H9 (cell line): ENCODE measurements at regions not wholly inside any gene's neighbourhood (a gene's known extent, or its start where the extent isn't known, plus 50 kb on each side); places are given as distances from the start of the nearest gene placed in this dataset.

ENCODE experiments used
- DNase-seq: peaks from one replicate; pipeline ENCODE4 v3.0.0-alpha.2; 2017
- H2AFZ ChIP-seq: one replicate; pipeline ENCODE4 v1.6.1; 2013; ENCODE audit warnings: mild to moderate bottlenecking, low read length, control low read depth, moderate library complexity
- H2AK5ac ChIP-seq: 2 replicates; pipeline ENCODE4 v1.6.1; 2013; ENCODE audit warnings: low read length, control low read depth, mixed read lengths; ENCODE audit not compliant: insufficient read length
- H2BK120ac ChIP-seq: one replicate; pipeline ENCODE4 v1.6.1; 2013; ENCODE audit warnings: low read depth, mild to moderate bottlenecking, low read length, control low read depth, inconsistent platforms; ENCODE audit not compliant: poor library complexity, severe bottlenecking
- H2BK12ac ChIP-seq: 2 replicates; pipeline ENCODE4 v1.6.1; 2013; ENCODE audit warnings: low read length, control low read depth, mixed read lengths, low read depth; ENCODE audit not compliant: insufficient read length
- H2BK15ac ChIP-seq: 2 replicates; pipeline ENCODE4 v1.6.1; 2013; ENCODE audit warnings: low read depth, low read length, control low read depth
- H2BK20ac ChIP-seq: one replicate; pipeline ENCODE4 v1.6.1; 2013; ENCODE audit warnings: low read depth, mild to moderate bottlenecking, low read length, control low read depth, inconsistent platforms; ENCODE audit not compliant: poor library complexity, severe bottlenecking
- H2BK5ac ChIP-seq: 2 replicates; pipeline ENCODE4 v1.6.1; 2013; ENCODE audit warnings: low read length, control low read depth, mixed read lengths; ENCODE audit not compliant: insufficient read length
- H3K14ac ChIP-seq: 2 replicates; pipeline ENCODE4 v1.6.1; 2013; ENCODE audit warnings: low read length, control low read depth; ENCODE audit not compliant: insufficient read depth
- H3K18ac ChIP-seq: 2 replicates; pipeline ENCODE4 v1.6.1; 2013; ENCODE audit warnings: low read depth, mild to moderate bottlenecking, mixed read lengths, low read length, control low read depth; ENCODE audit not compliant: insufficient read length
- H3K23ac ChIP-seq: 2 replicates; pipeline ENCODE4 v1.6.1; 2013; ENCODE audit warnings: low read length, control low read depth, mixed read lengths, low read depth; ENCODE audit not compliant: insufficient read length
- H3K23me2 ChIP-seq: 2 replicates; pipeline ENCODE4 v1.6.1; 2013; ENCODE audit warnings: low read depth, mild to moderate bottlenecking, mixed read lengths, low read length, control low read depth; ENCODE audit not compliant: insufficient read length, poor library complexity, severe bottlenecking
- H3K27ac ChIP-seq: 2 replicates; pipeline ENCODE4 v1.5.1; 2013; ENCODE audit warnings: low read length, control low read depth, mixed read lengths, low read depth; ENCODE audit not compliant: insufficient read length
- H3K27me3 ChIP-seq: 2 replicates; pipeline ENCODE4 v1.6.1; 2013; ENCODE audit warnings: low read length, control low read depth, inconsistent platforms; ENCODE audit not compliant: insufficient read depth
- H3K4ac ChIP-seq: 2 replicates; pipeline ENCODE4 v1.6.1; 2013; ENCODE audit warnings: low read depth, mild to moderate bottlenecking, control low read depth, inconsistent platforms, low read length, moderate library complexity
- H3K4me1 ChIP-seq: 2 replicates; pipeline ENCODE4 v1.6.1; 2013; ENCODE audit warnings: low read length, control low read depth, inconsistent platforms; ENCODE audit not compliant: insufficient read depth
- H3K4me2 ChIP-seq: 2 replicates; pipeline ENCODE4 v1.6.1; 2013; ENCODE audit warnings: low read length, control low read depth, mixed read lengths; ENCODE audit not compliant: insufficient read length, insufficient read depth
- H3K56ac ChIP-seq: 2 replicates; pipeline ENCODE4 v1.6.1; 2013; ENCODE audit warnings: low read depth, mild to moderate bottlenecking, mixed read lengths, low read length, control low read depth; ENCODE audit not compliant: insufficient read length
- H3K79me1 ChIP-seq: 2 replicates; pipeline ENCODE4 v1.6.1; 2013; ENCODE audit warnings: low read depth, mild to moderate bottlenecking, moderate library complexity, low read length, control low read depth, inconsistent platforms; ENCODE audit not compliant: insufficient read depth, poor library complexity, severe bottlenecking
- H3K79me2 ChIP-seq: 2 replicates; pipeline ENCODE4 v1.6.1; 2013; ENCODE audit warnings: low read length, control low read depth, inconsistent platforms; ENCODE audit not compliant: insufficient read depth
- H3K9ac ChIP-seq: 2 replicates; pipeline ENCODE4 v1.6.1; 2013; ENCODE audit warnings: low read length, control low read depth, mixed read lengths; ENCODE audit not compliant: insufficient read length; ENCODE audit errors: extremely low read depth
- H3K9me3 ChIP-seq: one replicate; pipeline ENCODE4 v1.6.1; 2013; ENCODE audit warnings: low read depth, low read length, inconsistent platforms; ENCODE audit not compliant: control insufficient read depth
- H3T11ph ChIP-seq: one replicate; pipeline ENCODE4 v1.6.1; 2013; ENCODE audit warnings: mild to moderate bottlenecking, low read length, control low read depth, inconsistent platforms
- H4K20me1 ChIP-seq: one replicate; pipeline ENCODE4 v1.6.1; 2013; ENCODE audit not compliant: control insufficient read depth, insufficient read length, insufficient read depth
- H4K5ac ChIP-seq: 2 replicates; pipeline ENCODE4 v1.6.1; 2013; ENCODE audit warnings: low read depth, mild to moderate bottlenecking, mixed read lengths, low read length, control low read depth; ENCODE audit not compliant: insufficient read length
- H4K8ac ChIP-seq: replicated peaks from 2 replicates; pipeline ENCODE4 v1.6.1; 2013; ENCODE audit warnings: low read length, control low read depth, mixed read lengths, low read depth; ENCODE audit not compliant: insufficient read length
- H4K91ac ChIP-seq: 2 replicates; pipeline ENCODE4 v1.6.1; 2013; ENCODE audit warnings: low read depth, mild to moderate bottlenecking, moderate library complexity, mixed read lengths, low read length, control low read depth; ENCODE audit not compliant: insufficient read length
- H3K27ac Mint-ChIP-seq, 3 experiments: 2 replicates in 2 of 3; 3 replicates in 1 of 3; pipeline ENCODE4 v1.8.0; 2020 to 2021; ENCODE audit warnings: mixed read lengths in 3 of 3, mild to moderate bottlenecking in 1 of 3, moderate library complexity in 1 of 3
- H3K27me3 Mint-ChIP-seq: 2 replicates; pipeline ENCODE4 v1.8.0; 2021; ENCODE audit warnings: low read depth, mild to moderate bottlenecking, moderate library complexity, mixed read lengths
- H3K36me3 Mint-ChIP-seq, 3 experiments: 2 replicates in 2 of 3; 3 replicates in 1 of 3; pipeline ENCODE4 v1.8.0; 2020 to 2021; ENCODE audit warnings: low read depth in 3 of 3, mixed read lengths in 3 of 3; ENCODE audit not compliant: insufficient read depth in 1 of 3
- H3K4me1 Mint-ChIP-seq, 2 experiments: 2 replicates each; pipeline ENCODE4 v1.8.0; 2020; ENCODE audit warnings: mixed read lengths in 2 of 2
- H3K4me3 Mint-ChIP-seq, 2 experiments: 2 replicates in 1 of 2; 3 replicates in 1 of 2; pipeline ENCODE4 v1.8.0; 2020 to 2021; ENCODE audit warnings: mild to moderate bottlenecking in 2 of 2, mixed read lengths in 2 of 2, moderate library complexity in 1 of 2
- H3K9me3 Mint-ChIP-seq, 2 experiments: 2 replicates in 1 of 2; 3 replicates in 1 of 2; pipeline ENCODE4 v1.8.0; 2020; ENCODE audit warnings: mild to moderate bottlenecking in 2 of 2, mixed read lengths in 2 of 2, moderate library complexity in 1 of 2
- CTCF ChIP-seq: fragments of 200-600 bp; sonication (generic); conservative IDR thresholded peaks from 3 replicates; pipeline ENCODE4 v1.8.0; 2021; ENCODE audit warnings: antibody characterized with exemption, mild to moderate bottlenecking
- WGBS: extraction: QIAGEN DNeasy Blood & Tissue Kit; methylation state at CpG from one replicate; pipeline ENCODE4 v1.1.7; 2013; ENCODE audit warnings: missing lambda C conversion rate, low lambda C conversion rate, mixed read lengths; ENCODE audit not compliant: insufficient read length; ENCODE audit errors: extremely low coverage; 5-methylcytosine and 5-hydroxymethylcytosine counted together

GRCh38 chr1:239930686-239931262 lies 160.9 kb upstream of the FMN2 start:
- no peak overlapping the region for H3T11ph ChIP-seq
- H3K4ac ChIP-seq = no peak overlapping the region
- Mint-ChIP-seq H3K27ac (no peak overlapping the region; a peak in 1 of 7 replicates), H3K36me3 (peaks cover 1 to 4% (median 3%) of the 10 kb centered on the region in 3 experiments; a peak in 4 of 7 replicates), H3K4me1 (peaks cover 7 to 9% of the 10 kb centered on the region in 2 experiments; a peak in 3 of 4 replicates), H3K27me3 (no peaks in the 10 kb centered on the region), H3K4me3 (no peak overlapping the region), H3K9me3 (peaks cover 3 to 6% of the 10 kb centered on the region in 2 experiments)
- H2AFZ ChIP-seq = no peak overlapping the region
- H3K56ac ChIP-seq = no peak overlapping the region
- H4K8ac ChIP-seq = no peak overlapping the region
- no peak for TF ChIP-seq CTCF
- H3K27ac ChIP-seq = no peak overlapping the region
- no peak overlapping the region for H3K14ac ChIP-seq
- H3K23me2 ChIP-seq = no peaks in the 10 kb centered on the region
- no peaks in the 10 kb centered on the region for H3K27me3 ChIP-seq
- no peak overlapping the region for H2BK120ac ChIP-seq
- no peaks in the 10 kb centered on the region for H3K79me2 ChIP-seq
- no peaks in the 10 kb centered on the region for H4K20me1 ChIP-seq
- H3K23ac ChIP-seq = no peak overlapping the region
- no peak overlapping the region for H2BK12ac ChIP-seq
- H3K9me3 ChIP-seq = no peaks in the 10 kb centered on the region
- no peaks in the 10 kb centered on the region for H3K4me1 ChIP-seq
- no peak overlapping the region for H4K91ac ChIP-seq
- DNase-seq = no peak
- no peak overlapping the region for H2AK5ac ChIP-seq
- H2BK5ac ChIP-seq = no peak overlapping the region
- H2BK15ac ChIP-seq = no peak overlapping the region
- no peak overlapping the region for H3K18ac ChIP-seq
- no peak overlapping the region for H2BK20ac ChIP-seq
- H3K9ac ChIP-seq = no peak overlapping the region
- H3K79me1 ChIP-seq = no peaks in the 10 kb centered on the region
- H3K4me2 ChIP-seq = no peak overlapping the region
- H4K5ac ChIP-seq = no peak overlapping the region
- no CpG with 5 or more reads among the region's 3 CpGs for WGBS
